ENCODE measurements at regions not wholly inside any gene's neighbourhood (a gene's known extent, or its start where the extent isn't known, plus 50 kb on each side); places are given as distances from the start of the nearest gene placed in this dataset.

- no peaks in the 10 kb centered on the region for H3K36me3 ChIP-seq (ENCODE audit: control insufficient read depth in 2 of 2, insufficient read depth in 1 of 2, low read length in 2 of 2)
- peaks cover 3% of the 10 kb centered on the region; the same call in 1 of the 2 replicates for H3K4me1 ChIP-seq (ENCODE audit: control insufficient read depth, insufficient read depth, low read length)
- no peaks in the 10 kb centered on the region for H3K9me3 ChIP-seq (ENCODE audit: control insufficient read depth, insufficient read depth, low read depth, low read length)
- CTCF ChIA-PET = no interaction called here
- POLR2A ChIA-PET = no interaction called here
- no peak overlapping the region for H3K4me3 ChIP-seq (ENCODE audit: low read depth, low read length)
- H3K27ac ChIP-seq (ENCODE audit: extremely low read depth, low read depth, low read length) = no peak overlapping the region
- TF ChIP-seq PRDM10 (tag by site-specific recombination; IDR thresholded peaks at IDR 0.05) = 0 out of 2 replicates have a peak, but pooled peaks have one; percentile 25
- no peak for TF ChIP-seq ZNF280C (tag by site-specific recombination; IDR thresholded peaks at IDR 0.05)
- TF ChIP-seq ZNF645 (tag by site-specific recombination; IDR thresholded peaks at IDR 0.05) = no peak
- peak; percentile 60; the same call in 1 of the 2 replicates for TF ChIP-seq ZIC2 (tag by site-specific recombination; IDR thresholded peaks at IDR 0.05)
- TF ChIP-seq ZNF138 (tag by site-specific recombination; IDR thresholded peaks at IDR 0.05; ENCODE audit: borderline replicate concordance) = no peak
- TF ChIP-seq ZNF776 (tag by site-specific recombination; IDR thresholded peaks at IDR 0.05; ENCODE audit: borderline replicate concordance) = no peak
- TF ChIP-seq ZNF184 (tag by site-specific recombination; IDR thresholded peaks at IDR 0.05) = no peak
- no peak for TF ChIP-seq ZNF394 (tag by site-specific recombination; IDR thresholded peaks at IDR 0.05; ENCODE audit: borderline replicate concordance)
- TF ChIP-seq ZNF426 (tag by site-specific recombination; IDR thresholded peaks at IDR 0.05) = no peak
- no peak for TF ChIP-seq ZNF280D (tag by site-specific recombination; IDR thresholded peaks at IDR 0.05)
- no peak for TF ChIP-seq FEZF1 (tag by site-specific recombination; IDR thresholded peaks at IDR 0.05)
- no peak for TF ChIP-seq KLF17 (tag by site-specific recombination; IDR thresholded peaks at IDR 0.05)
- TF ChIP-seq ZNF354C (tag by site-specific recombination; IDR thresholded peaks at IDR 0.05; ENCODE audit: borderline replicate concordance, low read depth) = no peak
- TF ChIP-seq ZNF449 (tag by site-specific recombination; IDR thresholded peaks at IDR 0.05) = no peak
- no peak for TF ChIP-seq ZBTB7A (tag by site-specific recombination; IDR thresholded peaks at IDR 0.05; ENCODE audit: low read depth)
- no peak for TF ChIP-seq ZNF266 (tag by site-specific recombination; IDR thresholded peaks at IDR 0.05; ENCODE audit: low read depth)
- no peak for TF ChIP-seq TCF7L2 (IDR thresholded peaks at IDR 0.05; ENCODE audit: borderline replicate concordance, low read depth, low read length)
- TF ChIP-seq ZNF341 (tag by site-specific recombination; IDR thresholded peaks at IDR 0.05; ENCODE audit: low read depth) = no peak
- TF ChIP-seq ZSCAN23 (tag by site-specific recombination; IDR thresholded peaks at IDR 0.05) = no peak
- no peak for TF ChIP-seq INSM2 (tag by site-specific recombination; IDR thresholded peaks at IDR 0.05)
- no peak for TF ChIP-seq KLF10 (tag by site-specific recombination; IDR thresholded peaks at IDR 0.05)
Observed at GRCh38 chr6:85278466-85279035, 171.3 kb upstream of the NT5E start.
